Kidney epithelial cell (primary cell): ENCODE measurements at regions not wholly inside any gene's neighbourhood (a gene's known extent, or its start where the extent isn't known, plus 50 kb on each side); places are given as distances from the start of the nearest gene placed in this dataset.

Experiments used
- DNase-seq: peaks from one replicate; pipeline ENCODE4 v3.0.0-alpha.2; 2010; ENCODE audit warnings: low read depth
- H3K27me3 ChIP-seq: 2 replicates; pipeline ENCODE4 v1.6.0; 2011; ENCODE audit warnings: low read length; ENCODE audit not compliant: control insufficient read depth, insufficient read depth
- H3K36me3 ChIP-seq: 2 replicates; pipeline ENCODE4 v1.5.1; 2011; ENCODE audit warnings: low read length; ENCODE audit not compliant: control insufficient read depth, insufficient read depth
- H3K4me3 ChIP-seq: 2 replicates; pipeline ENCODE4 v1.5.1; 2011; ENCODE audit warnings: low read depth, mild to moderate bottlenecking, control low read depth, low read length
- TF ChIP-seq, protein P1 (sequence below): IDR thresholded peaks from 2 replicates; pipeline ENCODE4 v1.5.1; 2011; ENCODE audit warnings: mild to moderate bottlenecking, moderate library complexity, low read length, control low read depth, inconsistent platforms; ENCODE audit not compliant: insufficient read depth, poor library complexity, severe bottlenecking

GRCh38 chr11:19513253-19513652 lies 199.4 kb upstream of the NAV2 start:
- TF ChIP-seq, protein P1, sequence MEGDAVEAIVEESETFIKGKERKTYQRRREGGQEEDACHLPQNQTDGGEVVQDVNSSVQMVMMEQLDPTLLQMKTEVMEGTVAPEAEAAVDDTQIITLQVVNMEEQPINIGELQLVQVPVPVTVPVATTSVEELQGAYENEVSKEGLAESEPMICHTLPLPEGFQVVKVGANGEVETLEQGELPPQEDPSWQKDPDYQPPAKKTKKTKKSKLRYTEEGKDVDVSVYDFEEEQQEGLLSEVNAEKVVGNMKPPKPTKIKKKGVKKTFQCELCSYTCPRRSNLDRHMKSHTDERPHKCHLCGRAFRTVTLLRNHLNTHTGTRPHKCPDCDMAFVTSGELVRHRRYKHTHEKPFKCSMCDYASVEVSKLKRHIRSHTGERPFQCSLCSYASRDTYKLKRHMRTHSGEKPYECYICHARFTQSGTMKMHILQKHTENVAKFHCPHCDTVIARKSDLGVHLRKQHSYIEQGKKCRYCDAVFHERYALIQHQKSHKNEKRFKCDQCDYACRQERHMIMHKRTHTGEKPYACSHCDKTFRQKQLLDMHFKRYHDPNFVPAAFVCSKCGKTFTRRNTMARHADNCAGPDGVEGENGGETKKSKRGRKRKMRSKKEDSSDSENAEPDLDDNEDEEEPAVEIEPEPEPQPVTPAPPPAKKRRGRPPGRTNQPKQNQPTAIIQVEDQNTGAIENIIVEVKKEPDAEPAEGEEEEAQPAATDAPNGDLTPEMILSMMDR = no peak
- Histone ChIP-seq H3K27me3 (peaks cover 20% of the 10 kb centered on the region), H3K36me3 (no peaks in the 10 kb centered on the region), H3K4me3 (no peak overlapping the region)
- no peak for DNase-seq

GRCh38 chr11:19512618-19513017 lies 200.0 kb upstream of the NAV2 start:
- Histone ChIP-seq H3K4me3 (no peak overlapping the region), H3K36me3 (no peaks in the 10 kb centered on the region), H3K27me3 (peaks cover 22% of the 10 kb centered on the region)
- TF ChIP-seq, protein P1 = no peak
- no peak for DNase-seq

GRCh38 chr11:19511413-19512183 lies 201.0 kb upstream of the NAV2 start:
- Histone ChIP-seq H3K36me3 (no peaks in the 10 kb centered on the region), H3K4me3 (no peak overlapping the region), H3K27me3 (peaks cover 22% of the 10 kb centered on the region)
- DNase-seq = no peak
- TF ChIP-seq, protein P1 = no peak

- DNase-seq = no peak
- Histone ChIP-seq H3K27me3 (peaks cover 22% of the 10 kb centered on the region), H3K36me3 (no peaks in the 10 kb centered on the region), H3K4me3 (no peak overlapping the region)
- TF ChIP-seq, protein P1 = no peak
Observed at GRCh38 chr11:19511066-19511412, 201.6 kb upstream of the NAV2 start.

- Histone ChIP-seq H3K4me3 (no peak overlapping the region), H3K27me3 (peaks cover 22% of the 10 kb centered on the region), H3K36me3 (no peaks in the 10 kb centered on the region)
- no peak for DNase-seq
- TF ChIP-seq, protein P1 = no peak
Observed at GRCh38 chr11:19510468-19510867, 202.2 kb upstream of the NAV2 start.

DNA sequence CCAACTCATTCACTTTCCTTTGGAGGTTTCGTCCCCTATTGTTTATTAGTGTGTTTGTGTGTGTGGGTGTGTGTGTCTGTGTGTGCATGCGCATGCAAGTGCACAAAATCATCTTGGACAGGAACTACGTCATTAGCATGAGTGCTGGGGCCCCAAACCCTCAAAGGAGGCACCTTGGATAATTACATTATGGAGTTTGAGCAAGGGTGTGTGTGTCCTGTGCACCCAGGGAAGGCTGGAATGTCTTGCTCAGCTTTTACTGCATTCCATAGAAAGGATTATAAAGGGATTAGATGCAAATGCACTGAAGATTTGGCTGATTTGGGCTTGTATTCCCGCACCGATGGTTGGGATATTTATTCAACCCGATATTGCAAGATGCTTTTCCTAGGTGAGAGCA lies 203.4 kb upstream of the NAV2 start:
- TF ChIP-seq, protein P1 = no peak
- H3K36me3 ChIP-seq = no peaks in the 10 kb centered on the region
- DNase-seq = no peak
- H3K4me3 ChIP-seq = no peak overlapping the region
- H3K27me3 ChIP-seq = peaks cover 23% of the 10 kb centered on the region
